Parathyroid adenoma (tissue), 2 donors: ENCODE measurements at regions not wholly inside any gene's neighbourhood (a gene's known extent, or its start where the extent isn't known, plus 50 kb on each side); places are given as distances from the start of the nearest gene placed in this dataset.

Source experiments
- H2AFZ ChIP-seq: fragments of 300-600 bp; sonication (generic); one replicate; pipeline ENCODE4 v1.7.0; 2017; ENCODE audit warnings: antibody characterized with exemption, mild to moderate bottlenecking
- H3K27ac ChIP-seq: fragments of 300-600 bp; sonication (generic); one replicate; pipeline ENCODE4 v1.7.0; 2017
- H3K27me3 ChIP-seq: fragments of 300-600 bp; sonication (generic); one replicate; pipeline ENCODE4 v1.7.0; 2017; ENCODE audit warnings: low read length; ENCODE audit not compliant: control insufficient read depth, insufficient read depth
- H3K36me3 ChIP-seq: fragments of 300-600 bp; sonication (generic); one replicate; pipeline ENCODE4 v1.7.0; 2017; ENCODE audit warnings: low read length; ENCODE audit not compliant: control insufficient read depth, insufficient read depth
- H3K4me1 ChIP-seq: fragments of 300-600 bp; sonication (generic); one replicate; pipeline ENCODE4 v1.7.0; 2017; ENCODE audit warnings: control low read depth
- H3K4me2 ChIP-seq: fragments of 300-600 bp; sonication (generic); one replicate; pipeline ENCODE4 v1.7.0; 2017; ENCODE audit warnings: low read length
- H3K4me3 ChIP-seq: fragments of 300-600 bp; sonication (generic); one replicate; pipeline ENCODE4 v1.7.0; 2017; ENCODE audit warnings: low read depth, low read length
- H3K79me2 ChIP-seq: fragments of 300-600 bp; sonication (generic); one replicate; pipeline ENCODE4 v1.7.0; 2017; ENCODE audit warnings: control low read depth
- H3K9ac ChIP-seq: fragments of 300-600 bp; sonication (generic); one replicate; pipeline ENCODE4 v1.7.0; 2017; ENCODE audit warnings: mild to moderate bottlenecking
- H3K9me3 ChIP-seq: fragments of 300-600 bp; sonication (generic); one replicate; pipeline ENCODE4 v1.7.0; 2017; ENCODE audit warnings: low read length; ENCODE audit not compliant: control insufficient read depth
- CTCF ChIP-seq: fragments of 300-600 bp; sonication (generic); IDR thresholded peaks from one replicate; pipeline ENCODE4 v1.7.0; 2017; ENCODE audit warnings: antibody characterized with exemption, mild to moderate bottlenecking
- donor health status: primary hyperparathyroidism.

GRCh38 chr5:27144456-27144855 is 106.1 kb upstream of the CDH9 start:
- no peak for TF ChIP-seq CTCF
- H3K27me3 ChIP-seq = no peaks in the 10 kb centered on the region
- no peak overlapping the region for H3K4me2 ChIP-seq
- H3K79me2 ChIP-seq = no peaks in the 10 kb centered on the region
- H3K4me1 ChIP-seq = no peaks in the 10 kb centered on the region
- no peak overlapping the region for H2AFZ ChIP-seq
- H3K4me3 ChIP-seq = no peak overlapping the region
- no peak overlapping the region for H3K27ac ChIP-seq
- no peaks in the 10 kb centered on the region for H3K36me3 ChIP-seq
- H3K9me3 ChIP-seq = no peaks in the 10 kb centered on the region
- no peak overlapping the region for H3K9ac ChIP-seq

- no peak for TF ChIP-seq CTCF
These were observed 102.4 kb upstream of the CDH9 start for GRCh38 chr5:27140831-27141230.

GRCh38 chr5:27130587-27130986 is 92.2 kb upstream of the CDH9 start:
- Histone ChIP-seq H3K4me3 (no peak overlapping the region), H3K4me1 (no peaks in the 10 kb centered on the region), H3K36me3 (no peaks in the 10 kb centered on the region), H3K27me3 (no peaks in the 10 kb centered on the region), H3K27ac (no peak overlapping the region), H3K9ac (no peak overlapping the region), H3K9me3 (no peaks in the 10 kb centered on the region), H3K4me2 (no peak overlapping the region), H3K79me2 (no peaks in the 10 kb centered on the region), H2AFZ (no peak overlapping the region)
- TF ChIP-seq CTCF = no peak

More at GRCh38 chr5:27140831-27141230, 102.4 kb upstream of the CDH9 start:
- Histone ChIP-seq H3K27me3 (no peaks in the 10 kb centered on the region), H2AFZ (no peak overlapping the region), H3K9me3 (no peaks in the 10 kb centered on the region), H3K4me2 (no peak overlapping the region), H3K4me3 (no peak overlapping the region), H3K79me2 (no peaks in the 10 kb centered on the region), H3K36me3 (no peaks in the 10 kb centered on the region), H3K9ac (no peak overlapping the region), H3K4me1 (no peaks in the 10 kb centered on the region), H3K27ac (no peak overlapping the region)

GRCh38 chr5:27129926-27130325 is 91.5 kb upstream of the CDH9 start:
- no peak for TF ChIP-seq CTCF
- no peaks in the 10 kb centered on the region for H3K9me3 ChIP-seq
- H3K4me3 ChIP-seq = no peak overlapping the region
- no peak overlapping the region for H3K9ac ChIP-seq
- no peak overlapping the region for H3K4me2 ChIP-seq
- no peak overlapping the region for H3K27ac ChIP-seq
- H3K4me1 ChIP-seq = no peaks in the 10 kb centered on the region
- H3K27me3 ChIP-seq = no peaks in the 10 kb centered on the region
- no peak overlapping the region for H2AFZ ChIP-seq
- H3K79me2 ChIP-seq = no peaks in the 10 kb centered on the region
- H3K36me3 ChIP-seq = no peaks in the 10 kb centered on the region

- Histone ChIP-seq H3K36me3 (no peaks in the 10 kb centered on the region), H3K4me1 (no peaks in the 10 kb centered on the region), H2AFZ (no peak overlapping the region), H3K9ac (no peak overlapping the region), H3K4me3 (no peak overlapping the region), H3K27ac (no peak overlapping the region), H3K27me3 (no peaks in the 10 kb centered on the region), H3K79me2 (no peaks in the 10 kb centered on the region), H3K4me2 (no peak overlapping the region), H3K9me3 (no peaks in the 10 kb centered on the region)
- no peak for TF ChIP-seq CTCF
These were observed 87.5 kb upstream of the CDH9 start for GRCh38 chr5:27125856-27126255.
